ACC112 (cell line): ENCODE measurements at regions not wholly inside any gene's neighbourhood (a gene's known extent, or its start where the extent isn't known, plus 50 kb on each side); places are given as distances from the start of the nearest gene placed in this dataset.
"Not testable (repeated sequence)": the region's sequence is repeated elsewhere in the genome, so short reads cannot be mapped to it uniquely, and the experiment has no call there.

Experiments used
- H2AFZ ChIP-seq: fragments of 200-600 bp; sonication (generic); one replicate; pipeline ENCODE4 v1.6.0; 2017; ENCODE audit warnings: antibody characterized with exemption, low read length; ENCODE audit not compliant: unreplicated experiment
- H3K27ac ChIP-seq: fragments of 200-600 bp; sonication (generic); 2 replicates; pipeline ENCODE4 v1.5.1; 2014; ENCODE audit warnings: low read depth, mild to moderate bottlenecking, antibody characterized with exemption, low read length, moderate library complexity
- H3K27me3 ChIP-seq: fragments of 200-600 bp; sonication (generic); 2 replicates; pipeline ENCODE4 v1.6.1; 2014; ENCODE audit warnings: mild to moderate bottlenecking, antibody characterized with exemption, low read length, moderate library complexity, mixed read lengths; ENCODE audit not compliant: insufficient read depth
- H3K36me3 ChIP-seq: fragments of 200-600 bp; sonication (generic); 2 replicates; pipeline ENCODE4 v1.6.1; 2016; ENCODE audit warnings: mild to moderate bottlenecking, antibody characterized with exemption, low read length, moderate library complexity, mixed read lengths; ENCODE audit not compliant: insufficient read depth
- H3K4me1 ChIP-seq: fragments of 200-600 bp; sonication (generic); one replicate; pipeline ENCODE4 v1.6.1; 2016; ENCODE audit warnings: low read length, mixed read lengths; ENCODE audit not compliant: insufficient read depth, unreplicated experiment, control insufficient read depth
- H3K4me3 ChIP-seq: fragments of 200-600 bp; sonication (generic); 2 replicates; pipeline ENCODE4 v1.5.1; 2014; ENCODE audit warnings: mild to moderate bottlenecking, low read depth, low read length
- H3K79me2 ChIP-seq: fragments of 200-600 bp; sonication (generic); one replicate; pipeline ENCODE4 v1.6.0; 2016; ENCODE audit warnings: low read length; ENCODE audit not compliant: control insufficient read depth, unreplicated experiment, insufficient read depth

- Histone ChIP-seq H3K79me2 (no peaks in the 10 kb centered on the region), H3K27me3 (no peaks in the 10 kb centered on the region), H2AFZ (no peak overlapping the region), H3K4me3 (no peak overlapping the region), H3K36me3 (no peaks in the 10 kb centered on the region), H3K27ac (no peak overlapping the region), H3K4me1 (no peaks in the 10 kb centered on the region)
These were observed 2280.6 kb upstream of the ACO1 start for GRCh38 chr9:30103647-30104394.

- not testable (repeated sequence) for H3K4me3 ChIP-seq, H3K79me2 ChIP-seq, H3K27ac ChIP-seq, H3K36me3 ChIP-seq, H3K27me3 ChIP-seq, H3K4me1 ChIP-seq, H2AFZ ChIP-seq
These were observed 2277.3 kb upstream of the ACO1 start for GRCh38 chr9:30107134-30107533.

- Histone ChIP-seq H3K79me2 (no peaks in the 10 kb centered on the region), H3K4me3 (no peak overlapping the region), H3K27ac (no peak overlapping the region), H3K4me1 (no peaks in the 10 kb centered on the region), H2AFZ (no peak overlapping the region), H3K36me3 (no peaks in the 10 kb centered on the region), H3K27me3 (no peaks in the 10 kb centered on the region)
These were observed 2267.7 kb upstream of the ACO1 start for GRCh38 chr9:30116673-30117217.

- Histone ChIP-seq H2AFZ (no peak overlapping the region), H3K4me3 (no peak overlapping the region), H3K27me3 (no peaks in the 10 kb centered on the region), H3K36me3 (no peaks in the 10 kb centered on the region), H3K27ac (no peak overlapping the region), H3K79me2 (no peaks in the 10 kb centered on the region), H3K4me1 (no peaks in the 10 kb centered on the region)
These were observed 2263.8 kb upstream of the ACO1 start for GRCh38 chr9:30120666-30121065.

- H3K79me2 ChIP-seq = no peaks in the 10 kb centered on the region
- H2AFZ ChIP-seq = no peak overlapping the region
- no peak overlapping the region for H3K4me3 ChIP-seq
- no peak overlapping the region for H3K27ac ChIP-seq
- no peaks in the 10 kb centered on the region for H3K4me1 ChIP-seq
- H3K27me3 ChIP-seq = no peaks in the 10 kb centered on the region
- H3K36me3 ChIP-seq = no peaks in the 10 kb centered on the region
These were observed 2262.8 kb upstream of the ACO1 start for GRCh38 chr9:30121611-30122010.

- Histone ChIP-seq H3K4me3 (no peak overlapping the region), H3K27ac (no peak overlapping the region), H3K36me3 (no peaks in the 10 kb centered on the region), H3K27me3 (no peaks in the 10 kb centered on the region), H3K4me1 (no peaks in the 10 kb centered on the region), H2AFZ (no peak overlapping the region), H3K79me2 (no peaks in the 10 kb centered on the region)
These were observed 2258.6 kb upstream of the ACO1 start for GRCh38 chr9:30125881-30126280.

- no peaks in the 10 kb centered on the region for H3K27me3 ChIP-seq
- H3K4me3 ChIP-seq = no peak overlapping the region
- H2AFZ ChIP-seq = no peak overlapping the region
- no peaks in the 10 kb centered on the region for H3K79me2 ChIP-seq
- H3K4me1 ChIP-seq = no peaks in the 10 kb centered on the region
- H3K36me3 ChIP-seq = no peaks in the 10 kb centered on the region
- H3K27ac ChIP-seq = no peak overlapping the region
These were observed 2257.1 kb upstream of the ACO1 start for GRCh38 chr9:30127371-30127770.

GRCh38 chr9:30140407-30140806, 2244.0 kb upstream of the ACO1 start:
- H3K79me2 ChIP-seq = no peaks in the 10 kb centered on the region
- H3K27ac ChIP-seq = no peak overlapping the region
- no peaks in the 10 kb centered on the region for H3K36me3 ChIP-seq
- H3K4me3 ChIP-seq = no peak overlapping the region
- no peaks in the 10 kb centered on the region for H3K4me1 ChIP-seq
- no peak overlapping the region for H2AFZ ChIP-seq
- no peaks in the 10 kb centered on the region for H3K27me3 ChIP-seq

GRCh38 chr9:30160570-30160969, 2223.9 kb upstream of the ACO1 start:
- Histone ChIP-seq H3K27ac (no peak overlapping the region), H2AFZ (no peak overlapping the region), H3K79me2 (no peaks in the 10 kb centered on the region), H3K4me3 (no peak overlapping the region), H3K27me3 (no peaks in the 10 kb centered on the region), H3K36me3 (no peaks in the 10 kb centered on the region), H3K4me1 (no peaks in the 10 kb centered on the region)

GRCh38 chr9:30172206-30172605, 2212.2 kb upstream of the ACO1 start:
- Histone ChIP-seq H2AFZ (no peak overlapping the region), H3K4me3 (no peak overlapping the region), H3K79me2 (no peaks in the 10 kb centered on the region), H3K27ac (no peak overlapping the region), H3K4me1 (no peaks in the 10 kb centered on the region), H3K27me3 (no peaks in the 10 kb centered on the region), H3K36me3 (no peaks in the 10 kb centered on the region)

- no peak overlapping the region for H3K4me3 ChIP-seq
- H3K79me2 ChIP-seq = no peaks in the 10 kb centered on the region
- H3K36me3 ChIP-seq = no peaks in the 10 kb centered on the region
- H3K27ac ChIP-seq = no peak overlapping the region
- no peaks in the 10 kb centered on the region for H3K4me1 ChIP-seq
- H2AFZ ChIP-seq = no peak overlapping the region
- no peaks in the 10 kb centered on the region for H3K27me3 ChIP-seq
These were observed 2205.8 kb upstream of the ACO1 start for GRCh38 chr9:30178610-30179009.
